ENCODE measurements at regions not wholly inside any gene's neighbourhood (a gene's known extent, or its start where the extent isn't known, plus 50 kb on each side); places are given as distances from the start of the nearest gene placed in this dataset.

DNA sequence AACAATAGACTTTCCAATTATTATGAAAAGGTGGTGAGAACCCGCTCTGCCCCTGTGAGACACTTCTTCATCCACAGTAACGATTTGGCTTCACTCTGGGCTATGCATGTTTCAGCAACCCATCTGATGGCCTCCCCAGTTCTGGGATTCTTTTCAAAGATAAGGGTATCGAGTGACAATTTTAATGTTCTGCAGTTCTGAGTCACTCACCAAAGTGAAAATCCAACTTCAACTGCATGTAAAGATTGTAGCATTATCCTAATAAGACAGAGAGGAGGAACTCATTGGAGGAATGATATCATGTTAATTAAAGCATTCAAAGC is 1078.3 kb upstream of the SEMA6A start:
- H3K27me3 ChIP-seq (ENCODE audit: control insufficient read depth, insufficient read depth, low read length), result no peaks in the 10 kb centered on the region
- TF ChIP-seq, protein P1, sequence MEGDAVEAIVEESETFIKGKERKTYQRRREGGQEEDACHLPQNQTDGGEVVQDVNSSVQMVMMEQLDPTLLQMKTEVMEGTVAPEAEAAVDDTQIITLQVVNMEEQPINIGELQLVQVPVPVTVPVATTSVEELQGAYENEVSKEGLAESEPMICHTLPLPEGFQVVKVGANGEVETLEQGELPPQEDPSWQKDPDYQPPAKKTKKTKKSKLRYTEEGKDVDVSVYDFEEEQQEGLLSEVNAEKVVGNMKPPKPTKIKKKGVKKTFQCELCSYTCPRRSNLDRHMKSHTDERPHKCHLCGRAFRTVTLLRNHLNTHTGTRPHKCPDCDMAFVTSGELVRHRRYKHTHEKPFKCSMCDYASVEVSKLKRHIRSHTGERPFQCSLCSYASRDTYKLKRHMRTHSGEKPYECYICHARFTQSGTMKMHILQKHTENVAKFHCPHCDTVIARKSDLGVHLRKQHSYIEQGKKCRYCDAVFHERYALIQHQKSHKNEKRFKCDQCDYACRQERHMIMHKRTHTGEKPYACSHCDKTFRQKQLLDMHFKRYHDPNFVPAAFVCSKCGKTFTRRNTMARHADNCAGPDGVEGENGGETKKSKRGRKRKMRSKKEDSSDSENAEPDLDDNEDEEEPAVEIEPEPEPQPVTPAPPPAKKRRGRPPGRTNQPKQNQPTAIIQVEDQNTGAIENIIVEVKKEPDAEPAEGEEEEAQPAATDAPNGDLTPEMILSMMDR (IDR thresholded peaks at IDR 0.05; ENCODE audit: insufficient read depth, low read length, severe bottlenecking), result no peak
- no peaks in the 10 kb centered on the region for H3K36me3 ChIP-seq (ENCODE audit: control insufficient read depth, insufficient read depth, low read length)
- H3K4me3 ChIP-seq (ENCODE audit: low read depth, low read length), result no peak overlapping the region
- FAIRE-seq, result no peak
- no peak for DNase-seq (ENCODE audit: low read depth)

DNA sequence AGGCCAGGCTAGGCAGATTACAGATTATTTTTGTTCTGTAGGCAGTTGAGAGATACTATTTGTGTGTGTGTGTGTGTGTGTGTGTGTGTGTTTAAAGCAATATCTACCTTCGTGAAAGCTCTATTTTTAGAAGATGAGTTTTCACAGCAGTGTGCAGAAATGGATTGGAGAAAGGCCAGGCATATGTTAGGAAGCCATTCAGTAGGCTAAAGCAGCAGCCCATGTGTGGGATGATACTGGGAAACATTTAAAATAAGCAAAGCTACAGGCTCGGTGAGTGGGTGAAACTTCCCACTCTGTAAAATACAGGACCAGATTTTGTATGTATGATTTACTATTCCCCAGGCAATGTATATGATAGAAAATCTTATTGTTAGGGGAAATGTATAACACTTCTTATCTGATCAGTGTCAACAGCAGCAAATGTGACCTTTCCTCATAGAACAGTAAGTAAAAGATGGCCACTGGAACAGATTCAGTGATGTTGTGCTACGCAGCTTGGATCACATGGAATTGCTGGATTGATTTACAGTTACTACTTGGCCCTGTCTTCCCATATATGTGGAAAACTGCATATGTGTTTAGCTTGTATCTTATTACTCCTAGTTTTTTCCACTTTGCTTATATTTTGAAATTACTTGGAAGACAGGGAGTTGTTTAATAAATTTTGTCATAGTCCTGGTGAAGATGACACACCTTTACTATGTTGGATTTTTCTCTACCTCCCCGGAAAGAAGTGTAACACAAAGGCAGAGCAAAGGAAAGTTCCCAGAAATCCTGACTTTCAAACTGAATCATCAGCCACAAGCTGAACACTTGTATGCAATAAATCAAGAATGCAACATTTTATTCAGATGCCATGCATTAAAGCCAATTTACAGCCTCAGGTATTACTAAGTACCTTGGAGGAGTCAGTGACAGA is 1077.7 kb upstream of the SEMA6A start:
- no peak for DNase-seq (ENCODE audit: low read depth)
- no peak for FAIRE-seq
- Histone ChIP-seq H3K4me3 (ENCODE audit: low read depth, low read length) (no peak overlapping the region), H3K27me3 (ENCODE audit: control insufficient read depth, insufficient read depth, low read length) (no peaks in the 10 kb centered on the region), H3K36me3 (ENCODE audit: control insufficient read depth, insufficient read depth, low read length) (no peaks in the 10 kb centered on the region)
- TF ChIP-seq, protein P1 (IDR thresholded peaks at IDR 0.05; ENCODE audit: insufficient read depth, low read length, severe bottlenecking), result no peak

GRCh38 chr5:117649821-117650220 is 1075.2 kb upstream of the SEMA6A start:
- TF ChIP-seq, protein P1 (IDR thresholded peaks at IDR 0.05; ENCODE audit: insufficient read depth, low read length, severe bottlenecking), result no peak
- Histone ChIP-seq H3K27me3 (ENCODE audit: control insufficient read depth, insufficient read depth, low read length) (no peaks in the 10 kb centered on the region), H3K4me3 (ENCODE audit: low read depth, low read length) (no peak overlapping the region), H3K36me3 (ENCODE audit: control insufficient read depth, insufficient read depth, low read length) (no peaks in the 10 kb centered on the region)
- no peak for FAIRE-seq
- no peak for DNase-seq (ENCODE audit: low read depth)

DNA sequence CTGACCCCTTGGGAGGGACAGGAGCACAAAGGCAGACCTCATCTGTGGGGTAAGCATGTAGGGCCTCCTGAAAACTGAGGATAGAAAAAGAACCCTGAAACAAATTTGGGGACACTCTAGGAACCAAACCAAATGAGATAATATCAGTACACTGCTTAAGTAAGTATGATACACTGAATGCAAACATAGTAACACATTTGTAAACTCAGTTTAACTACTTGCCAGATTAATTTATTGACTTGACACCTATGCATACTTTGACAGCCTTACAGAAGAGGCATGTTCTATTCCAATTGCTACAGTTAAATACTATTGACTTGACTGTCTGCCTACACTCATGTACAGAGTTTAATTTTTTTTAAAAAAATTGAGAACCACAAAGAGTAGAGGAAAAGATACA is 1070.8 kb upstream of the SEMA6A start:
- no peaks in the 10 kb centered on the region for H3K36me3 ChIP-seq (ENCODE audit: control insufficient read depth, insufficient read depth, low read length)
- H3K4me3 ChIP-seq (ENCODE audit: low read depth, low read length), result no peak overlapping the region
- DNase-seq (ENCODE audit: low read depth) (no peak), FAIRE-seq (no peak)
- TF ChIP-seq, protein P1 (IDR thresholded peaks at IDR 0.05; ENCODE audit: insufficient read depth, low read length, severe bottlenecking), result no peak
- no peaks in the 10 kb centered on the region for H3K27me3 ChIP-seq (ENCODE audit: control insufficient read depth, insufficient read depth, low read length)

DNA sequence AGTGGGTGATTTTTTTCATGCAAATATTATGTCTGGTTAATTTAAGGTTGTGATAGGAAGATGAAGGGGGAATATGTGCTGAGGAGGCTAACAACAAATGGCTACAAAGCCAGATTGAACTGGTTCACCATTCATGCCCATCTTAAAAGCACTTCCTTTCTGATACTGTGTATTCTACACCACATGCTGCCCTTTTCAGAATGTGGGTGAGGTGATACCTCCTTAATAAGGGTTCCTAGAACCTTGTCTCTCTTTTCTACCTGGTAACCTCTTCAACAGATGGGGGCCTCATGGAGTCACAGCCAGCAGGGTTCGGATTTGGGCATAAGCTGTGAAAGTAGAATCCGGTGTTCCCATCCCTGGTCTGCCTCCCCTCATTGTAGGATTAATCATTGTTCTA is 1064.0 kb upstream of the SEMA6A start:
- no peak overlapping the region for H3K4me3 ChIP-seq (ENCODE audit: low read depth, low read length)
- TF ChIP-seq, protein P1 (IDR thresholded peaks at IDR 0.05; ENCODE audit: insufficient read depth, low read length, severe bottlenecking), result no peak
- FAIRE-seq (no peak), DNase-seq (ENCODE audit: low read depth) (no peak)
- H3K36me3 ChIP-seq (ENCODE audit: control insufficient read depth, insufficient read depth, low read length), result no peaks in the 10 kb centered on the region
- no peaks in the 10 kb centered on the region for H3K27me3 ChIP-seq (ENCODE audit: control insufficient read depth, insufficient read depth, low read length)

GRCh38 chr5:117633093-117633492 is 1058.5 kb upstream of the SEMA6A start:
- no peak overlapping the region for H3K4me3 ChIP-seq (ENCODE audit: low read depth, low read length)
- FAIRE-seq, result no peak

More at GRCh38 chr5:117633093-117633492, 1058.5 kb upstream of the SEMA6A start:
- Histone ChIP-seq H3K36me3 (ENCODE audit: control insufficient read depth, insufficient read depth, low read length) (no peaks in the 10 kb centered on the region), H3K27me3 (ENCODE audit: control insufficient read depth, insufficient read depth, low read length) (no peaks in the 10 kb centered on the region)
- TF ChIP-seq, protein P1 (IDR thresholded peaks at IDR 0.05; ENCODE audit: insufficient read depth, low read length, severe bottlenecking), result no peak
- no peak for DNase-seq (ENCODE audit: low read depth)

Measured in bronchial epithelial cell (primary cell).